ENCODE measurements at regions not wholly inside any gene's neighbourhood (a gene's known extent, or its start where the extent isn't known, plus 50 kb on each side); places are given as distances from the start of the nearest gene placed in this dataset.

DNA sequence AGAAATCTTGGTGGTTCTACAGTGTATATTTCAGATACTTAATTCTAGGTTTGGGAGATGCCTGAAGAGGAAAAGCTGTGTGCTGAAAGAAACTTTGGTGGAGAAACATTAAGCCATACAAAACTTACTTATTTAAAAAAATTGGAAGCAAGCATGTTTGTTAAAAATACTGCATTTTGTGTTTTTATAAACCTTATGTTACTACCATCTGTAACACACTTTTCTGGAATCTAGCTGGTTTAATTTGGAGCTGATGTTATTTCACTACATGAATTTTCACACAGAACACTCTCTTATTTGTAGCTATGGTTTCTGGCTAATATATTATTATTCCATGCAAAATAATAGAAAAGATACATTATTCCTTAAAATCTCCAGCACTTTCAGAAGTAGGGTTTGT, 710.7 kb downstream of the ADGRL2 start:
- TF ChIP-seq, protein P1, sequence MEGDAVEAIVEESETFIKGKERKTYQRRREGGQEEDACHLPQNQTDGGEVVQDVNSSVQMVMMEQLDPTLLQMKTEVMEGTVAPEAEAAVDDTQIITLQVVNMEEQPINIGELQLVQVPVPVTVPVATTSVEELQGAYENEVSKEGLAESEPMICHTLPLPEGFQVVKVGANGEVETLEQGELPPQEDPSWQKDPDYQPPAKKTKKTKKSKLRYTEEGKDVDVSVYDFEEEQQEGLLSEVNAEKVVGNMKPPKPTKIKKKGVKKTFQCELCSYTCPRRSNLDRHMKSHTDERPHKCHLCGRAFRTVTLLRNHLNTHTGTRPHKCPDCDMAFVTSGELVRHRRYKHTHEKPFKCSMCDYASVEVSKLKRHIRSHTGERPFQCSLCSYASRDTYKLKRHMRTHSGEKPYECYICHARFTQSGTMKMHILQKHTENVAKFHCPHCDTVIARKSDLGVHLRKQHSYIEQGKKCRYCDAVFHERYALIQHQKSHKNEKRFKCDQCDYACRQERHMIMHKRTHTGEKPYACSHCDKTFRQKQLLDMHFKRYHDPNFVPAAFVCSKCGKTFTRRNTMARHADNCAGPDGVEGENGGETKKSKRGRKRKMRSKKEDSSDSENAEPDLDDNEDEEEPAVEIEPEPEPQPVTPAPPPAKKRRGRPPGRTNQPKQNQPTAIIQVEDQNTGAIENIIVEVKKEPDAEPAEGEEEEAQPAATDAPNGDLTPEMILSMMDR (IDR thresholded peaks at IDR 0.05; ENCODE audit: low read length) = no peak
- no peak for TF ChIP-seq EZH2 (IDR thresholded peaks at IDR 0.05; ENCODE audit: borderline replicate concordance, low read length)
